IPS-15b (cell line): ENCODE measurements at regions not wholly inside any gene's neighbourhood (a gene's known extent, or its start where the extent isn't known, plus 50 kb on each side); places are given as distances from the start of the nearest gene placed in this dataset.
"Not testable (repeated sequence)": the region's sequence is repeated elsewhere in the genome, so short reads cannot be mapped to it uniquely, and the experiment has no call there.

ENCODE experiments used
- H3K27me3 ChIP-seq: one replicate; pipeline ENCODE4 v1.6.1; 2013; ENCODE audit warnings: low read length; ENCODE audit not compliant: control insufficient read depth, insufficient read depth
- H3K36me3 ChIP-seq: one replicate; pipeline ENCODE4 v1.6.1; 2013; ENCODE audit warnings: low read length; ENCODE audit not compliant: control insufficient read depth, insufficient read depth
- H3K4me1 ChIP-seq: one replicate; pipeline ENCODE4 v1.6.1; 2013; ENCODE audit warnings: mild to moderate bottlenecking, low read length; ENCODE audit not compliant: control insufficient read depth, insufficient read depth
- H3K4me3 ChIP-seq: one replicate; pipeline ENCODE4 v1.5.1; 2013; ENCODE audit warnings: low read depth, low read length
- H3K9ac ChIP-seq: one replicate; pipeline ENCODE4 v1.6.1; 2013; ENCODE audit warnings: low read depth, mild to moderate bottlenecking, low read length
- H3K9me3 ChIP-seq: one replicate; pipeline ENCODE4 v1.6.1; 2013; ENCODE audit warnings: mild to moderate bottlenecking, low read length; ENCODE audit not compliant: control insufficient read depth, insufficient read depth

- Histone ChIP-seq H3K36me3 (no peaks in the 10 kb centered on the region), H3K27me3 (no peaks in the 10 kb centered on the region), H3K9ac (no peak overlapping the region), H3K4me3 (no peak overlapping the region), H3K9me3 (no peaks in the 10 kb centered on the region), H3K4me1 (no peaks in the 10 kb centered on the region)
Observed at GRCh38 chr16:13483121-13483520, 436.8 kb upstream of the ERCC4 start.

GRCh38 chr16:13489416-13489815, 430.5 kb upstream of the ERCC4 start:
- H3K27me3 ChIP-seq, H3K36me3 ChIP-seq, H3K4me3 ChIP-seq, H3K4me1 ChIP-seq, H3K9ac ChIP-seq, H3K9me3 ChIP-seq: not testable (repeated sequence)

GRCh38 chr16:13492046-13492445, 427.9 kb upstream of the ERCC4 start:
- Histone ChIP-seq H3K36me3 (no peaks in the 10 kb centered on the region), H3K9ac (no peak overlapping the region), H3K9me3 (no peaks in the 10 kb centered on the region), H3K4me1 (no peaks in the 10 kb centered on the region), H3K4me3 (no peak overlapping the region), H3K27me3 (no peaks in the 10 kb centered on the region)

GRCh38 chr16:13503960-13504635, 415.9 kb upstream of the ERCC4 start:
- H3K27me3 ChIP-seq: no peaks in the 10 kb centered on the region
- H3K9me3 ChIP-seq: no peaks in the 10 kb centered on the region
- no peak overlapping the region for H3K4me3 ChIP-seq
- H3K36me3 ChIP-seq: no peaks in the 10 kb centered on the region
- no peaks in the 10 kb centered on the region for H3K4me1 ChIP-seq
- no peak overlapping the region for H3K9ac ChIP-seq

GRCh38 chr16:13507530-13507929, 412.4 kb upstream of the ERCC4 start:
- H3K4me1 ChIP-seq: no peaks in the 10 kb centered on the region
- no peak overlapping the region for H3K9ac ChIP-seq
- H3K9me3 ChIP-seq: no peaks in the 10 kb centered on the region
- H3K27me3 ChIP-seq: no peaks in the 10 kb centered on the region
- no peak overlapping the region for H3K4me3 ChIP-seq
- no peaks in the 10 kb centered on the region for H3K36me3 ChIP-seq

- H3K4me3 ChIP-seq: no peak overlapping the region
- no peaks in the 10 kb centered on the region for H3K9me3 ChIP-seq
- no peak overlapping the region for H3K9ac ChIP-seq
- H3K36me3 ChIP-seq: no peaks in the 10 kb centered on the region
- H3K4me1 ChIP-seq: no peaks in the 10 kb centered on the region
- H3K27me3 ChIP-seq: no peaks in the 10 kb centered on the region
Observed at GRCh38 chr16:13510425-13511151, 409.4 kb upstream of the ERCC4 start.

GRCh38 chr16:13517841-13518240, 402.1 kb upstream of the ERCC4 start:
- no peaks in the 10 kb centered on the region for H3K36me3 ChIP-seq

GRCh38 chr16:13519871-13520270, 400.1 kb upstream of the ERCC4 start:
- H3K9me3 ChIP-seq: no peaks in the 10 kb centered on the region
- H3K27me3 ChIP-seq: no peaks in the 10 kb centered on the region
- H3K4me3 ChIP-seq: no peak overlapping the region
- no peak overlapping the region for H3K9ac ChIP-seq
- H3K4me1 ChIP-seq: peaks cover 14% of the 10 kb centered on the region
- H3K36me3 ChIP-seq: no peaks in the 10 kb centered on the region

More at GRCh38 chr16:13517841-13518240, 402.1 kb upstream of the ERCC4 start:
- no peak overlapping the region for H3K4me3 ChIP-seq
- no peaks in the 10 kb centered on the region for H3K27me3 ChIP-seq
- H3K4me1 ChIP-seq: peaks cover 14% of the 10 kb centered on the region
- no peaks in the 10 kb centered on the region for H3K9me3 ChIP-seq
- H3K9ac ChIP-seq: no peak overlapping the region

GRCh38 chr16:13521356-13521755, 398.6 kb upstream of the ERCC4 start:
- Histone ChIP-seq H3K9ac (no peak overlapping the region), H3K4me3 (no peak overlapping the region), H3K27me3 (no peaks in the 10 kb centered on the region), H3K9me3 (no peaks in the 10 kb centered on the region), H3K4me1 (peaks cover 14% of the 10 kb centered on the region), H3K36me3 (no peaks in the 10 kb centered on the region)

GRCh38 chr16:13527332-13527731, 392.6 kb upstream of the ERCC4 start:
- H3K9ac ChIP-seq: no peak overlapping the region
- no peaks in the 10 kb centered on the region for H3K9me3 ChIP-seq
- no peaks in the 10 kb centered on the region for H3K36me3 ChIP-seq
- H3K4me3 ChIP-seq: no peak overlapping the region
- no peaks in the 10 kb centered on the region for H3K4me1 ChIP-seq
- H3K27me3 ChIP-seq: no peaks in the 10 kb centered on the region

GRCh38 chr16:13528691-13529090, 391.3 kb upstream of the ERCC4 start:
- H3K36me3 ChIP-seq: no peaks in the 10 kb centered on the region
- no peak overlapping the region for H3K4me3 ChIP-seq
- no peak overlapping the region for H3K9ac ChIP-seq
- no peaks in the 10 kb centered on the region for H3K4me1 ChIP-seq
- H3K27me3 ChIP-seq: no peaks in the 10 kb centered on the region
- no peaks in the 10 kb centered on the region for H3K9me3 ChIP-seq
